ENCODE measurements at regions not wholly inside any gene's neighbourhood (a gene's known extent, or its start where the extent isn't known, plus 50 kb on each side); places are given as distances from the start of the nearest gene placed in this dataset.

GRCh38 chr3:124540550-124541211, 189.6 kb upstream of the UMPS start:
- H3K9ac ChIP-seq (ENCODE audit: low read length in 3 of 3), result no peak overlapping the region
- H3K4me3 ChIP-seq (ENCODE audit: low read length in 3 of 3), result no peak overlapping the region
- H3K27me3 ChIP-seq (ENCODE audit: control insufficient read depth, insufficient read depth, low read length), result no peaks in the 10 kb centered on the region
- no peak for TF ChIP-seq CTCF (IDR thresholded peaks at IDR 0.05; ENCODE audit: borderline replicate concordance, extremely low read depth, insufficient read depth)
- no peaks in the 10 kb centered on the region for H3K36me3 ChIP-seq (ENCODE audit: control insufficient read depth in 2 of 3, insufficient read depth in 3 of 3, low read length in 3 of 3)
- no peaks in the 10 kb centered on the region for H3K9me3 ChIP-seq (ENCODE audit: control insufficient read depth in 2 of 3, insufficient read depth in 1 of 3, low read length in 3 of 3)
- no peak for FAIRE-seq
- no peak overlapping the region for H3K27ac ChIP-seq (ENCODE audit: low read depth in 2 of 2, low read length in 2 of 2)
- intact Hi-C loops (cut with DNase I), result no loop called here
- H3K4me1 ChIP-seq (ENCODE audit: control insufficient read depth in 2 of 3, insufficient read depth in 2 of 3, low read depth in 1 of 3, low read length in 3 of 3), result no peaks in the 10 kb centered on the region
- DNase-seq, result no peak

- FAIRE-seq (no peak), DNase-seq (no peak)
- Histone ChIP-seq H3K36me3 (ENCODE audit: control insufficient read depth in 2 of 3, insufficient read depth in 3 of 3, low read length in 3 of 3) (no peaks in the 10 kb centered on the region), H3K9me3 (ENCODE audit: control insufficient read depth in 2 of 3, insufficient read depth in 1 of 3, low read length in 3 of 3) (no peaks in the 10 kb centered on the region), H3K27ac (ENCODE audit: low read depth in 2 of 2, low read length in 2 of 2) (no peak overlapping the region), H3K4me3 (ENCODE audit: low read length in 3 of 3) (no peak overlapping the region), H3K27me3 (ENCODE audit: control insufficient read depth, insufficient read depth, low read length) (no peaks in the 10 kb centered on the region), H3K4me1 (ENCODE audit: control insufficient read depth in 2 of 3, insufficient read depth in 2 of 3, low read depth in 1 of 3, low read length in 3 of 3) (no peaks in the 10 kb centered on the region), H3K9ac (ENCODE audit: low read length in 3 of 3) (no peak overlapping the region)
- no peak for TF ChIP-seq CTCF (IDR thresholded peaks at IDR 0.05; ENCODE audit: borderline replicate concordance, extremely low read depth, insufficient read depth)
- intact Hi-C loops (cut with DNase I), result no loop called here
Observed at GRCh38 chr3:124542214-124542869, 187.9 kb upstream of the UMPS start.

GRCh38 chr3:124545891-124546290, 184.4 kb upstream of the UMPS start:
- no peak for TF ChIP-seq CTCF (IDR thresholded peaks at IDR 0.05; ENCODE audit: borderline replicate concordance, extremely low read depth, insufficient read depth)
- Histone ChIP-seq H3K27me3 (ENCODE audit: control insufficient read depth, insufficient read depth, low read length) (no peaks in the 10 kb centered on the region), H3K9me3 (ENCODE audit: control insufficient read depth in 2 of 3, insufficient read depth in 1 of 3, low read length in 3 of 3) (no peaks in the 10 kb centered on the region), H3K27ac (ENCODE audit: low read depth in 2 of 2, low read length in 2 of 2) (no peak overlapping the region), H3K9ac (ENCODE audit: low read length in 3 of 3) (no peak overlapping the region), H3K4me3 (ENCODE audit: low read length in 3 of 3) (no peak overlapping the region), H3K36me3 (ENCODE audit: control insufficient read depth in 2 of 3, insufficient read depth in 3 of 3, low read length in 3 of 3) (no peaks in the 10 kb centered on the region), H3K4me1 (ENCODE audit: control insufficient read depth in 2 of 3, insufficient read depth in 2 of 3, low read depth in 1 of 3, low read length in 3 of 3) (no peaks in the 10 kb centered on the region)
- DNase-seq (no peak), FAIRE-seq (no peak)
- intact Hi-C loops (cut with DNase I), result no loop called here
